ENCODE measurements at regions not wholly inside any gene's neighbourhood (a gene's known extent, or its start where the extent isn't known, plus 50 kb on each side); places are given as distances from the start of the nearest gene placed in this dataset.

DNA sequence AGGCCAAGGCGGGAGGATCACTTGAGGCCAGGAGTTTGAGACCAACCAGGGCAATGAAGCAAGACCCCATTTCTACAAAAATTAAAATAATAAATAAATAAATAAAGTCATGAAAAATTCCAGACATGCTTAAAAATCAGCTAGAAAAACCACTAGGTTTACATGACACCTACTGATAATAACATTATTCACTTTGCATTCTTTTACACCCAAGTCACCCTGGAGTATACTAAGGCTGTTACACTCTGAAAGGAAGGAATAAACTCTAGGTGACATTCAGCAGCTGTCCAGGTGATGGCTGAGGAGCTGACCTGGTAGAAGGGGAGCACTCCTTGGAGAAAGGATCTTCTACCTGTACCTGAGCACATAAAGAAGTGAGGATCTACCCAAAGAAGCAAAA lies 179.2 kb downstream of the ZNF281 start:
- Histone ChIP-seq H3K36me3 (no peaks in the 10 kb centered on the region), H3K4me3 (no peak overlapping the region), H3K4me1 (peaks cover 0 to 21% (median 14%) of the 10 kb centered on the region in 6 donors), H3K27ac (no peak overlapping the region), H3K9me3 (no peaks in the 10 kb centered on the region), H3K27me3 (replicated peaks in 1 of 7) (no peaks in the 10 kb centered on the region)
- 92 to 100% (median 95%) methylated on average over 1 of the region's 1 CpG for WGBS, 5 donors
- DNase-seq = no peak
- intact Hi-C loops (cut with DNase I; ENCODE audit: low total_unique reads) = no loop called here
- no peak for TF ChIP-seq POLR2A (IDR thresholded peaks at IDR 0.05)
- no peak for TF ChIP-seq POLR2AphosphoS5 (IDR thresholded peaks at IDR 0.05)
- TF ChIP-seq, protein P1, sequence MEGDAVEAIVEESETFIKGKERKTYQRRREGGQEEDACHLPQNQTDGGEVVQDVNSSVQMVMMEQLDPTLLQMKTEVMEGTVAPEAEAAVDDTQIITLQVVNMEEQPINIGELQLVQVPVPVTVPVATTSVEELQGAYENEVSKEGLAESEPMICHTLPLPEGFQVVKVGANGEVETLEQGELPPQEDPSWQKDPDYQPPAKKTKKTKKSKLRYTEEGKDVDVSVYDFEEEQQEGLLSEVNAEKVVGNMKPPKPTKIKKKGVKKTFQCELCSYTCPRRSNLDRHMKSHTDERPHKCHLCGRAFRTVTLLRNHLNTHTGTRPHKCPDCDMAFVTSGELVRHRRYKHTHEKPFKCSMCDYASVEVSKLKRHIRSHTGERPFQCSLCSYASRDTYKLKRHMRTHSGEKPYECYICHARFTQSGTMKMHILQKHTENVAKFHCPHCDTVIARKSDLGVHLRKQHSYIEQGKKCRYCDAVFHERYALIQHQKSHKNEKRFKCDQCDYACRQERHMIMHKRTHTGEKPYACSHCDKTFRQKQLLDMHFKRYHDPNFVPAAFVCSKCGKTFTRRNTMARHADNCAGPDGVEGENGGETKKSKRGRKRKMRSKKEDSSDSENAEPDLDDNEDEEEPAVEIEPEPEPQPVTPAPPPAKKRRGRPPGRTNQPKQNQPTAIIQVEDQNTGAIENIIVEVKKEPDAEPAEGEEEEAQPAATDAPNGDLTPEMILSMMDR (IDR thresholded peaks at IDR 0.05 in 8 of 11, conservative IDR thresholded peaks at IDR 0.05 in 3 of 11) = no peak

DNA sequence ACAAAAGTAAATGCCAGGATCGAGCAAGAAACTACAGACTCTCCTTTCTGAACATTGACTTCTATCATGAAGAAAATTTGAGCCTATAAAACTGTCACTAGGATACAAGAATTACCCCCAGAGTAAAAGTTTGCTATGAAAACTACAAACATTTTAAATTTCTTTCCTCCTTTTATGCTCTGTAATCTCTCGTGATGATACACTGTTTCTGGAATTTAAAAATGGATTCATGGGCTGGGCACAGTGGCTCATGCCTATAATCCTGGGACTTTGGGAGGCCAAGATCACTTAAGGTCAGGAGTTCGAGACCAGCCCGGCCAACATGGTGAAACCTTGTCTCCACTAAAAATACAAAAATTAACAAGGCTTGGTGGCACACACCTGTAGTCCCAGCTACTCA lies 181.3 kb downstream of the ZNF281 start:
- Histone ChIP-seq H3K27ac (no peak overlapping the region), H3K36me3 (no peaks in the 10 kb centered on the region), H3K4me3 (no peak overlapping the region), H3K4me1 (peaks cover 0 to 21% (median 14%) of the 10 kb centered on the region in 6 donors), H3K9me3 (no peaks in the 10 kb centered on the region), H3K27me3 (replicated peaks in 1 of 7) (no peaks in the 10 kb centered on the region)
- no peak for DNase-seq
- intact Hi-C loops (cut with DNase I; ENCODE audit: low total_unique reads) = no loop called here
- WGBS, 5 donors = 83 to 91% (median 86%) methylated on average over 4 of the region's 4 CpGs
- TF ChIP-seq POLR2A (IDR thresholded peaks at IDR 0.05) = no peak
- TF ChIP-seq, protein P1 (IDR thresholded peaks at IDR 0.05 in 8 of 11, conservative IDR thresholded peaks at IDR 0.05 in 3 of 11) = no peak
- no peak for TF ChIP-seq POLR2AphosphoS5 (IDR thresholded peaks at IDR 0.05)

DNA sequence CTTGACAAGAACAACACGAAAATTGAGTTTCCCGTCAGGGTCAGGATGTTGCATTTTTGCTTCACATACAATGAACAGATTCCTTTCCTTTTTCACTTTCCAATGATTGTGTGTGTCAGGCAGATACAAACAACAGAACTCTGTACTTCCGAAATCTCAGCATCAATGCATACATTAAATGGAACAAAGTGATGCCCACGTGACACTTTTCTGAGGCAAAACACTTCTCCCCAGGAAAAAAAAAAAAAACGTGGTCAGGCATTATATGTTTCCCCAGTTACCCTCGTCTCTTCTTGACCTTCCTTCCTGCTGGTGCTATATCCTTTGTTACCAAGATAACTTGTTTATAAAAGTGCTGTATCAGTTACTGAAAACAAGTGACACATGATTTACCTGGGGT lies 181.8 kb downstream of the ZNF281 start:
- H3K9me3 ChIP-seq = no peaks in the 10 kb centered on the region
- H3K36me3 ChIP-seq = no peaks in the 10 kb centered on the region
- TF ChIP-seq POLR2A (IDR thresholded peaks at IDR 0.05) = no peak
- TF ChIP-seq, protein P1 (IDR thresholded peaks at IDR 0.05 in 8 of 11, conservative IDR thresholded peaks at IDR 0.05 in 3 of 11) = no peak
- no peak for TF ChIP-seq POLR2AphosphoS5 (IDR thresholded peaks at IDR 0.05)
- no peak overlapping the region for H3K4me3 ChIP-seq
- 42 to 48% (median 44%) methylated on average over 6 of the region's 6 CpGs for WGBS, 5 donors
- intact Hi-C loops (cut with DNase I; ENCODE audit: low total_unique reads) = no loop called here
- no peaks in the 10 kb centered on the region for H3K27me3 ChIP-seq (replicated peaks in 1 of 7)
- DNase-seq = no peak
- H3K4me1 ChIP-seq = peaks cover 0 to 21% (median 14%) of the 10 kb centered on the region in 6 donors
- H3K27ac ChIP-seq = no peak overlapping the region
